ENCODE measurements at regions not wholly inside any gene's neighbourhood (a gene's known extent, or its start where the extent isn't known, plus 50 kb on each side); places are given as distances from the start of the nearest gene placed in this dataset.

GRCh38 chr10:113292743-113293142, 260.1 kb upstream of the HABP2 start:
- Mint-ChIP-seq H3K4me3 (no peak overlapping the region), H3K27me3 (ENCODE audit: insufficient read depth, low read depth, poor library complexity) (no peaks in the 10 kb centered on the region), H3K9me3 (no peaks in the 10 kb centered on the region), H3K36me3 (ENCODE audit: low read depth) (no peaks in the 10 kb centered on the region), H3K27ac (no peak overlapping the region), H3K4me1 (peaks cover 6% of the 10 kb centered on the region; the same call in 1 of the 3 replicates)
- no peak overlapping the region for H2AFZ ChIP-seq
- H3K9me2 ChIP-seq (ENCODE audit: insufficient read depth): peaks cover 2% of the 10 kb centered on the region; the same call in 1 of the 2 replicates
- no peaks in the 10 kb centered on the region for H3K27me3 ChIP-seq (ENCODE audit: insufficient read depth)
- ATAC-seq (no peak), DNase-seq (ENCODE audit: low spot score) (no peak)
- H3K79me2 ChIP-seq (replicated peaks; ENCODE audit: insufficient read depth): no peaks in the 10 kb centered on the region
- H3K4me1 ChIP-seq (ENCODE audit: insufficient read depth): no peaks in the 10 kb centered on the region
- no peaks in the 10 kb centered on the region for H4K20me1 ChIP-seq (replicated peaks; ENCODE audit: insufficient read depth)
- H3K4me2 ChIP-seq: no peak overlapping the region
- no peaks in the 10 kb centered on the region for H3F3A ChIP-seq (replicated peaks; ENCODE audit: low read depth)
- H3K27ac ChIP-seq (ENCODE audit: low read depth): no peak overlapping the region
- TF ChIP-seq CREB1 (CRISPR knock-in tag; IDR thresholded peaks at IDR 0.05; ENCODE audit: low read depth) (no peak), REST (IDR thresholded peaks at IDR 0.05; ENCODE audit: unreplicated experiment) (no peak), EZH2phosphoT487 (IDR thresholded peaks at IDR 0.05; ENCODE audit: unreplicated experiment) (no peak), CTCF (conservative IDR thresholded peaks at IDR 0.05; ENCODE audit: low read depth in 2 of 2) (no peak), EZH2 (IDR thresholded peaks at IDR 0.05; ENCODE audit: low read depth, unreplicated experiment) (no peak), POLR2AphosphoS5 (IDR thresholded peaks at IDR 0.05; ENCODE audit: low read depth) (no peak), ZNF114 (CRISPR knock-in tag; IDR thresholded peaks at IDR 0.05) (no peak), ZNF462 (CRISPR knock-in tag; IDR thresholded peaks at IDR 0.05) (no peak), ZNF331 (CRISPR knock-in tag; IDR thresholded peaks at IDR 0.05; ENCODE audit: low read depth) (no peak), NANOG (IDR thresholded peaks at IDR 0.05; ENCODE audit: borderline replicate concordance) (no peak), STAT1 (IDR thresholded peaks at IDR 0.05; ENCODE audit: unreplicated experiment) (no peak)
- H3K4me3 ChIP-seq: no peak overlapping the region
- H3K36me3 ChIP-seq (ENCODE audit: insufficient read depth): no peaks in the 10 kb centered on the region
